IMR-90 (cell line): ENCODE measurements at regions not wholly inside any gene's neighbourhood (a gene's known extent, or its start where the extent isn't known, plus 50 kb on each side); places are given as distances from the start of the nearest gene placed in this dataset.

ENCODE experiments used
- ATAC-seq: fragments of 200-7000 bp; cut with Tn5 transposase; 2 replicates; pipeline ENCODE4 v1.9.1; 2020; ENCODE audit warnings: low read depth, mild to moderate bottlenecking, moderate library complexity
- BruUV-seq: library from RNA; stranded (reverse); fragments of 400-500 nt; replicated peaks from 2 replicates; lab custom pipeline; 2021; lab: Mats Ljungman, UMichigan
- CTCF ChIA-PET: fragments of 300-600 bp; formaldehyde crosslinking; extraction: SDS; loops from one replicate; lab custom pipeline; 2021; ENCODE audit warnings: antibody characterized with exemption; lab: Yijun Ruan, JAX
- POLR2A ChIA-PET: fragments of 300-600 bp; sonication (Branson Sonifier 250); formaldehyde crosslinking; loops from one replicate; lab custom pipeline; 2022; ENCODE audit warnings: antibody characterized with exemption; ENCODE audit not compliant: unreplicated experiment; lab: Charles Lee
- DNase-seq: peaks from one replicate; pipeline ENCODE4 v3.0.0; 2013
- H2AFZ ChIP-seq: replicated peaks from 2 replicates; pipeline ENCODE3; 2013; ENCODE audit warnings: low read length, mild to moderate bottlenecking; ENCODE audit not compliant: poor library complexity
- H2AK5ac ChIP-seq: 2 replicates; pipeline ENCODE4 v1.6.1; 2013; ENCODE audit warnings: low read depth, low read length, inconsistent platforms
- H2AK9ac ChIP-seq: replicated peaks from 2 replicates; pipeline ENCODE3; 2013; ENCODE audit warnings: mild to moderate bottlenecking, low read depth, low read length, moderate library complexity; ENCODE audit not compliant: poor library complexity
- H2BK120ac ChIP-seq: 2 replicates; pipeline ENCODE4 v1.6.1; 2013; ENCODE audit warnings: low read depth, low read length, inconsistent platforms
- H2BK15ac ChIP-seq: 3 replicates; pipeline ENCODE4 v1.6.1; 2013; ENCODE audit warnings: low read depth, low read length, inconsistent platforms
- H2BK20ac ChIP-seq: 2 replicates; pipeline ENCODE4 v1.6.1; 2013; ENCODE audit warnings: low read depth, mild to moderate bottlenecking, inconsistent platforms, low read length, moderate library complexity
- H2BK5ac ChIP-seq: 2 replicates; pipeline ENCODE4 v1.6.1; 2013; ENCODE audit warnings: mild to moderate bottlenecking, low read depth, low read length, inconsistent platforms; ENCODE audit not compliant: poor library complexity, severe bottlenecking
- H3K14ac ChIP-seq: replicated peaks from 2 replicates; pipeline ENCODE4 v1.6.1; 2013; ENCODE audit warnings: low read depth, low read length, inconsistent platforms
- H3K18ac ChIP-seq: 2 replicates; pipeline ENCODE4 v1.6.1; 2013; ENCODE audit warnings: low read depth, low read length, control low read depth
- H3K23ac ChIP-seq: 2 replicates; pipeline ENCODE4 v1.6.1; 2013; ENCODE audit warnings: low read depth, low read length, inconsistent platforms
- H3K27ac ChIP-seq: 2 replicates; pipeline ENCODE4 v1.5.1; 2013; ENCODE audit warnings: mild to moderate bottlenecking, control low read depth, low read length; ENCODE audit not compliant: insufficient read depth
- H3K27me3 ChIP-seq: 2 replicates; pipeline ENCODE4 v1.6.1; 2013; ENCODE audit warnings: low read length; ENCODE audit not compliant: control insufficient read depth, insufficient read depth
- H3K36me3 ChIP-seq: 2 replicates; pipeline ENCODE4 v1.6.1; 2013; ENCODE audit warnings: low read length, mixed read lengths; ENCODE audit not compliant: control insufficient read depth, insufficient read depth
- H3K4ac ChIP-seq: 2 replicates; pipeline ENCODE4 v1.6.1; 2013; ENCODE audit warnings: low read depth, low read length, inconsistent platforms
- H3K4me1 ChIP-seq: 2 replicates; pipeline ENCODE4 v1.6.1; 2013; ENCODE audit warnings: low read length, mixed read lengths; ENCODE audit not compliant: control insufficient read depth, insufficient read depth
- H3K4me2 ChIP-seq: 2 replicates; pipeline ENCODE4 v1.6.1; 2013; ENCODE audit warnings: low read depth, mild to moderate bottlenecking, control low read depth, low read length, moderate library complexity
- H3K4me3 ChIP-seq: 2 replicates; pipeline ENCODE4 v1.5.1; 2013; ENCODE audit warnings: low read depth, mild to moderate bottlenecking, control low read depth, low read length, moderate library complexity; ENCODE audit not compliant: insufficient read depth
- H3K56ac ChIP-seq: 2 replicates; pipeline ENCODE4 v1.6.1; 2013; ENCODE audit warnings: low read length, inconsistent platforms; ENCODE audit not compliant: insufficient read depth; ENCODE audit errors: extremely low read depth
- H3K79me1 ChIP-seq, 2 experiments: 2 replicates each; pipeline ENCODE4 v1.6.1; 2013; ENCODE audit warnings: low read length in 2 of 2, inconsistent platforms in 1 of 2, low read depth in 1 of 2
- H3K9ac ChIP-seq: 2 replicates; pipeline ENCODE4 v1.6.1; 2013; ENCODE audit warnings: low read depth, low read length, control low read depth
- H3K9me1 ChIP-seq: 2 replicates; pipeline ENCODE4 v1.6.1; 2013; ENCODE audit warnings: low read length, inconsistent platforms; ENCODE audit not compliant: insufficient read depth
- H3K9me3 ChIP-seq: 2 replicates; pipeline ENCODE4 v1.6.1; 2013; ENCODE audit warnings: low read length; ENCODE audit not compliant: control insufficient read depth, insufficient read depth
- H4K20me1 ChIP-seq: 2 replicates; pipeline ENCODE4 v1.6.1; 2013; ENCODE audit warnings: low read length, inconsistent platforms; ENCODE audit not compliant: insufficient read depth
- H4K5ac ChIP-seq: 2 replicates; pipeline ENCODE4 v1.6.1; 2013; ENCODE audit warnings: mild to moderate bottlenecking, low read depth, low read length, control low read depth
- H4K8ac ChIP-seq, 2 experiments: 2 replicates each; pipeline ENCODE4 v1.6.1; 2013; ENCODE audit warnings: low read depth in 2 of 2, low read length in 2 of 2, control low read depth in 1 of 2, inconsistent platforms in 1 of 2
- H4K91ac ChIP-seq: 2 replicates; pipeline ENCODE4 v1.6.1; 2013; ENCODE audit warnings: low read depth, low read length, inconsistent platforms; ENCODE audit not compliant: insufficient read depth
- BHLHE40 ChIP-seq: fragments of 150-350 bp; IDR thresholded peaks from 2 replicates; pipeline ENCODE4 v1.6.1; 2016; ENCODE audit warnings: mild to moderate bottlenecking, low read depth, low read length
- CEBPB ChIP-seq: IDR thresholded peaks from 2 replicates; pipeline ENCODE4 v1.6.1; 2012; ENCODE audit warnings: low read depth, low read length, improper control_type of control experiment
- CHD1 ChIP-seq: IDR thresholded peaks from 2 replicates; pipeline ENCODE4 v1.6.1; 2012; ENCODE audit warnings: low read depth, low read length, improper control_type of control experiment
- CTCF ChIP-seq: conservative IDR thresholded peaks from 2 replicates; pipeline ENCODE4 v1.5.1; 2012; ENCODE audit warnings: mild to moderate bottlenecking, low read depth, low read length, improper control_type of control experiment
- ELK1 ChIP-seq: fragments of 150-350 bp; IDR thresholded peaks from 2 replicates; pipeline ENCODE4 v1.6.1; 2016; ENCODE audit warnings: low read depth, mild to moderate bottlenecking, low read length, moderate library complexity, borderline replicate concordance
- MAFK ChIP-seq: IDR thresholded peaks from 2 replicates; pipeline ENCODE4 v1.6.1; 2012; ENCODE audit warnings: low read depth, low read length, improper control_type of control experiment
- MAZ ChIP-seq: IDR thresholded peaks from 2 replicates; pipeline ENCODE4 v1.6.1; 2012; ENCODE audit warnings: low read depth, mild to moderate bottlenecking, low read length, improper control_type of control experiment, moderate library complexity, borderline replicate concordance
- MXI1 ChIP-seq: IDR thresholded peaks from 2 replicates; pipeline ENCODE4 v1.6.1; 2012; ENCODE audit warnings: low read depth, mild to moderate bottlenecking, low read length, moderate library complexity, borderline replicate concordance
- POLR2A ChIP-seq: IDR thresholded peaks from 2 replicates; pipeline ENCODE4 v1.6.1; 2012; ENCODE audit warnings: mild to moderate bottlenecking, low read depth, low read length
- RAD21 ChIP-seq: IDR thresholded peaks from 2 replicates; pipeline ENCODE4 v1.6.1; 2012; ENCODE audit warnings: low read length, improper control_type of control experiment
- RCOR1 ChIP-seq: IDR thresholded peaks from 2 replicates; pipeline ENCODE4 v1.6.1; 2012; ENCODE audit warnings: mild to moderate bottlenecking, low read length, improper control_type of control experiment; ENCODE audit not compliant: insufficient replicate concordance
- RFX5 ChIP-seq: IDR thresholded peaks from 2 replicates; pipeline ENCODE4 v1.8.0; 2012; ENCODE audit warnings: low read depth, mild to moderate bottlenecking, low read length, moderate library complexity
- WGBS, 2 experiments: methylation state at CpG; one replicate each; pipeline versions ENCODE4 v1.1.5 to v1.1.7; 2013; ENCODE audit warnings: missing lambda C conversion rate in 2 of 2; ENCODE audit not compliant: insufficient read length in 1 of 2; ENCODE audit errors: extremely low coverage in 2 of 2; 5-methylcytosine and 5-hydroxymethylcytosine counted together
- dilution Hi-C: fragments of 300-500 bp; cut with HindIII; formaldehyde crosslinking; loops from one replicate; pipeline ENCODE4 v1.14.3; 2018; ENCODE audit warnings: low sequenced_read_pairs; ENCODE audit not compliant: unreplicated experiment
- in situ Hi-C: fragments of 300-500 bp; cut with MboI; formaldehyde crosslinking; loops from 3 replicates; pipeline ENCODE4 v1.14.3; 2019; ENCODE audit warnings: low sequenced_read_pairs, inconsistent platforms, mixed read lengths
- intact Hi-C: fragments of 100-400 bp; cut with micrococcal nuclease; formaldehyde crosslinking; loops from 2 replicates; pipeline ENCODE4 v1.10.0; 2022

GRCh38 chr1:234689236-234689635, 79.3 kb upstream of the IRF2BP2 start:
- in situ Hi-C loops (no loop called here), dilution Hi-C loops (no loop called here), intact Hi-C loops (no loop called here)
- H2BK5ac ChIP-seq: no peak overlapping the region
- no peak for DNase-seq
- H2BK15ac ChIP-seq: no peak overlapping the region
- no peak overlapping the region for H4K8ac ChIP-seq
- no CpG with 5 or more reads among the region's 3 CpGs for WGBS, 2 experiments
- no peak for ATAC-seq
- no peaks in the 10 kb centered on the region for H3K4me1 ChIP-seq
- H3K9me3 ChIP-seq: no peaks in the 10 kb centered on the region
- H2AFZ ChIP-seq: no peak overlapping the region
- no peak overlapping the region for H3K9ac ChIP-seq
- H4K5ac ChIP-seq: no peak overlapping the region
- no peak overlapping the region for H3K4me3 ChIP-seq
- no peak overlapping the region for H3K18ac ChIP-seq
- no peak overlapping the region for H2BK20ac ChIP-seq
- H3K4me2 ChIP-seq: no peak overlapping the region
- ChIA-PET CTCF (no interaction called here), POLR2A (no interaction called here)
- TF ChIP-seq POLR2A (no peak), RFX5 (no peak), MAFK (no peak), BHLHE40 (no peak), MAZ (no peak), CHD1 (no peak), MXI1 (no peak), CEBPB (no peak), ELK1 (no peak), RCOR1 (no peak), CTCF (no peak), RAD21 (no peak)
- H2AK5ac ChIP-seq: no peak overlapping the region
- H3K23ac ChIP-seq: no peak overlapping the region
- BruUV-seq: no TSS peak
- H2BK120ac ChIP-seq: no peak overlapping the region
- H3K9me1 ChIP-seq: no peaks in the 10 kb centered on the region
- H4K91ac ChIP-seq: no peak overlapping the region
- H4K20me1 ChIP-seq: no peaks in the 10 kb centered on the region
- H3K36me3 ChIP-seq: no peaks in the 10 kb centered on the region
- H2AK9ac ChIP-seq: no peak overlapping the region
- H3K56ac ChIP-seq: no peak overlapping the region
- no peak overlapping the region for H3K27ac ChIP-seq
- no peaks in the 10 kb centered on the region for H3K27me3 ChIP-seq
- no peaks in the 10 kb centered on the region for H3K79me1 ChIP-seq
- 0 out of 2 replicates have a peak overlapping the region, but pooled peaks have one; percentile 5 for H3K14ac ChIP-seq
- H3K4ac ChIP-seq: no peak overlapping the region
